ENCODE measurements at regions not wholly inside any gene's neighbourhood (a gene's known extent, or its start where the extent isn't known, plus 50 kb on each side); places are given as distances from the start of the nearest gene placed in this dataset.

DNA sequence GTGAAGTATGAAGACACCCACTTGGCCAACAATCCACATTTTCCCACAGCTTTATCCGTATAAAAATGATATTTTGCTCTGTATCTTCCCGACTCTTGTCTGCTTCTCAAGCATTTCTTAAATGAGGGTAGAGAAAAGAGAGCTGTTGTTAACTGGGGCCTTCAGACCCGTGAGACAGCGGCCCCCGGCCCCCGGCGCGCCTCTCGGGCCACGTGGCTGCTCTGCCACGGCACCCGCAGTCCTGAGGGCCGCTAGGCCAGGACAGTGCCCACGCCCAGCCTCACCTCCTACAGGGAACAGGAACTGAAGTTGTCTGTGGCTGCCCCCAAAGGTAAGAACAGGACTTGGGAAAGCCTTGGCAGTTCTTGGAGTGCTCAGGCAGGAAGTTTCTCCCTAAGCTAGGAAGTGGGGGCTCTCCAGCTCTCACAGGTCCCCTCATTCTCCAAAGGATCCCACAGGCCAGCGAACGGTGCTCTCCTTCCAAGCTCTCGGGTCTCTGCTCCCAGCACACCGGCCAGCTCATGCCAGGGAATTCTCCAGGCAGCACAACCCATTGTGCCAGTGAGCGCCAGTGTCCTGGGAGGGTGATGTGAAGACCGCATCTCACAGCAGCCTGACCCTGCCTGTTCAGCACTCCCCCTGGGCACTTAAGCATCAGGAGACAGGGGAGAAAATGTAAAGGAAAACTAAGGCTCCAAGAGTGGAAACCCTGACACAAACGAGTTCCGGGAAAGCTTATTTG lies 230.3 kb upstream of the PFKP start:
- no peaks in the 10 kb centered on the region for H3K4me1 ChIP-seq (ENCODE audit: control insufficient read depth, insufficient read depth, low read length, poor library complexity, severe bottlenecking)
- no peak for ATAC-seq (ENCODE audit: low read depth in 2 of 2)
- H3K9me3 ChIP-seq (ENCODE audit: control insufficient read depth in 2 of 2, low read length in 2 of 2) = no peaks in the 10 kb centered on the region
- H3K27ac ChIP-seq (ENCODE audit: insufficient read depth, low read length, poor library complexity, severe bottlenecking) = no peak overlapping the region
- Mint-ChIP-seq H3K27me3 (peaks cover 16% of the 10 kb centered on the region), H3K4me1 (no peaks in the 10 kb centered on the region), H3K9me3 (peaks cover 0 to 1% (median 0%) of the 10 kb centered on the region in 7 donors), H3K27ac (no peak overlapping the region), H3K36me3 (no peaks in the 10 kb centered on the region), H3K4me3 (no peak overlapping the region)
- H3K36me3 ChIP-seq (ENCODE audit: control insufficient read depth, insufficient read depth, low read length) = no peaks in the 10 kb centered on the region
- H3K27me3 ChIP-seq (ENCODE audit: control insufficient read depth, insufficient read depth, low read length) = no peaks in the 10 kb centered on the region
- no peak for DNase-seq
- H3K4me3 ChIP-seq (ENCODE audit: low read depth, low read length) = no peak overlapping the region

DNA sequence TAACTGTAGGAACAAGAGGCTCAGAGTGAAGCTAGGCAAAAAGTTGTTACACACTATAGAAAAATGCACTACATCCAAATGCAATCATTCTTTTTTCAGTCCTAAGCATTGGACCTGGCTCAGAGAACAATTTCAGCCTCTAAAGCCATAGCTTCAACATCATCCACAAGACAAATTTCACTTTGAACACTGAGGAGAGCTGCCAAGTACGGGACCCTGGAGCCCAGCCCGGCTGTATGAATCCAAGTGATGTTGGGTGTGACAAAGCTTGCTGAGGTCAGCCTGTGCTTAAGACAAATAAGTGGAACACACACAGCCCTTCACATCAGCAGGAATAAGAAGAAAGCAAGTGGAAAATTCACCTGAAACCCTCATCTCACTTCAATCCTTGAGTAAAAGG lies 233.1 kb upstream of the PFKP start:
- ATAC-seq (ENCODE audit: low read depth in 2 of 2) (no peak), DNase-seq (no peak)
- no peaks in the 10 kb centered on the region for H3K4me1 ChIP-seq (ENCODE audit: control insufficient read depth, insufficient read depth, low read length, poor library complexity, severe bottlenecking)
- H3K9me3 ChIP-seq (ENCODE audit: control insufficient read depth in 2 of 2, low read length in 2 of 2) = no peaks in the 10 kb centered on the region
- Mint-ChIP-seq H3K9me3 (peaks cover 0 to 1% (median 0%) of the 10 kb centered on the region in 7 donors), H3K4me3 (no peak overlapping the region), H3K27ac (no peak overlapping the region), H3K4me1 (no peaks in the 10 kb centered on the region), H3K27me3 (peaks cover 16% of the 10 kb centered on the region), H3K36me3 (no peaks in the 10 kb centered on the region)
- no peak overlapping the region for H3K4me3 ChIP-seq (ENCODE audit: low read depth, low read length)
- no peaks in the 10 kb centered on the region for H3K27me3 ChIP-seq (ENCODE audit: control insufficient read depth, insufficient read depth, low read length)
- H3K36me3 ChIP-seq (ENCODE audit: control insufficient read depth, insufficient read depth, low read length) = no peaks in the 10 kb centered on the region
- no peak overlapping the region for H3K27ac ChIP-seq (ENCODE audit: insufficient read depth, low read length, poor library complexity, severe bottlenecking)

DNA sequence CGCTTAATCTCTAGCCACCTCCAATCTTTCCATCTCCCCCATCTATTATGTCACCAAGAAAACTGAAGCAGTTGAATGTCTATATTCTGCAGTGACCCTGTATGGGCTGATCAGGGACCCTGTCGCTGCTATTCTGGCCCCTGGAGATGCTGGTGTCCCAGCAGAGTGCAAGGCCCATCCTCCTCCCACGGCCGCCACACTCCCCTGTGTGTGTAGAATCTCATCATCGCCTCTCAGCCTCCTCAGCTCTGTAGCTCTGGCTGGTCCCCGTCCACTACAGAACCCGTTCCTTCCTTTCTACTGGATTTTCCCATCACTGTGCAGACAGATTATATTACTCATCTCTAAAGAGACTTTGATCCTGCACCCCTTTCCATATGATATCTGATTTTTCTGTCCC lies 235.8 kb upstream of the PFKP start:
- Histone ChIP-seq H3K4me3 (ENCODE audit: low read depth, low read length) (no peak overlapping the region), H3K4me1 (ENCODE audit: control insufficient read depth, insufficient read depth, low read length, poor library complexity, severe bottlenecking) (no peaks in the 10 kb centered on the region), H3K27ac (ENCODE audit: insufficient read depth, low read length, poor library complexity, severe bottlenecking) (no peak overlapping the region), H3K27me3 (ENCODE audit: control insufficient read depth, insufficient read depth, low read length) (peaks cover 2% of the 10 kb centered on the region), H3K36me3 (ENCODE audit: control insufficient read depth, insufficient read depth, low read length) (no peaks in the 10 kb centered on the region), H3K9me3 (ENCODE audit: control insufficient read depth in 2 of 2, low read length in 2 of 2) (no peaks in the 10 kb centered on the region)
- H3K27ac Mint-ChIP-seq = no peak overlapping the region
- peaks cover 5% of the 10 kb centered on the region for H3K27me3 Mint-ChIP-seq
- H3K4me3 Mint-ChIP-seq = no peak overlapping the region
- H3K36me3 Mint-ChIP-seq = no peaks in the 10 kb centered on the region
- DNase-seq = no peak
- H3K9me3 Mint-ChIP-seq = peaks cover 0 to 1% (median 0%) of the 10 kb centered on the region in 7 donors
- H3K4me1 Mint-ChIP-seq = no peaks in the 10 kb centered on the region
- ATAC-seq (ENCODE audit: low read depth in 2 of 2) = no peak

DNA sequence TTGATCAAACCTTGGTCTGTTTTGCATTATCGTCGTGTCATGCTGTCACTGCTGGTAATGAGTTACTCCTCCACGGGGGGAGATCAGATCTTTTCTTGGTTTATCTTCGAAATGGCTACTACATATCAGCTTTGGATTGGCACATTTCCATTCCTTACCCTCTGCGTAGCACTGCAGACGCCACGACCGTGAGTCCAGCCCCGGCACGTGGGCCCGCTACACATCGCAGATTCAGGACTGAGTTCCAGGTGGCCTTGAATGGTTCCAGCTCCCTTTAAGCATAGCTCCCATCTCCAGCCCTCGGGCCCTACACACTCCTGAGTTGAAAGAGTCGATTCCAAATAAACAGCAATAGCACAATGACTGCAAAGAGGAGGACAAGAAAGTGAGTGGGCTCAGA lies 238.6 kb upstream of the PFKP start:
- Mint-ChIP-seq H3K36me3 (no peaks in the 10 kb centered on the region), H3K4me3 (no peak overlapping the region), H3K27ac (no peak overlapping the region), H3K4me1 (no peaks in the 10 kb centered on the region), H3K27me3 (peaks cover 5% of the 10 kb centered on the region), H3K9me3 (peaks cover 0 to 1% (median 0%) of the 10 kb centered on the region in 7 donors)
- DNase-seq (no peak), ATAC-seq (ENCODE audit: low read depth in 2 of 2) (no peak)
- no peaks in the 10 kb centered on the region for H3K9me3 ChIP-seq (ENCODE audit: control insufficient read depth in 2 of 2, low read length in 2 of 2)
- peaks cover 2% of the 10 kb centered on the region for H3K27me3 ChIP-seq (ENCODE audit: control insufficient read depth, insufficient read depth, low read length)
- no peaks in the 10 kb centered on the region for H3K4me1 ChIP-seq (ENCODE audit: control insufficient read depth, insufficient read depth, low read length, poor library complexity, severe bottlenecking)
- H3K36me3 ChIP-seq (ENCODE audit: control insufficient read depth, insufficient read depth, low read length) = no peaks in the 10 kb centered on the region
- H3K27ac ChIP-seq (ENCODE audit: insufficient read depth, low read length, poor library complexity, severe bottlenecking) = no peak overlapping the region
- H3K4me3 ChIP-seq (ENCODE audit: low read depth, low read length) = no peak overlapping the region

DNA sequence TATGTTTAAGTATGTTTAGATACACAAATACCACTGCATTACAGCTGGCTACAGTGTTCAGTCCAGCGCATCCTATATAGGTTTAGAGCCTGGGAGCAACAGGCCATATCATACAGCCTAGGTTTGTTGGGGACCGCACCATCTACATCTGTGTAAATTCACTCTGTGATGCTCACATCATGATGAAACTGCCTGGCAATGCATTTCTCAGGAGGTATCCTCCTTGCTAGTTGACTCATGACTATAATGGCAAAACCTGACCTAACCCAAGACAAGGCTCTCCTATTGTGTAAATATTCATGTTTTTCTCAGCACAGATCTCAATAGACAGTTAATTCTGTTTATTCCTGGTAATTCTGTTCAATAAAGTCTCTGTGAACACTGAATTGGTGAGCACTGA lies 240.7 kb upstream of the PFKP start:
- no peak for ATAC-seq (ENCODE audit: low read depth in 2 of 2)
- no peak overlapping the region for H3K27ac ChIP-seq (ENCODE audit: insufficient read depth, low read length, poor library complexity, severe bottlenecking)

DNA sequence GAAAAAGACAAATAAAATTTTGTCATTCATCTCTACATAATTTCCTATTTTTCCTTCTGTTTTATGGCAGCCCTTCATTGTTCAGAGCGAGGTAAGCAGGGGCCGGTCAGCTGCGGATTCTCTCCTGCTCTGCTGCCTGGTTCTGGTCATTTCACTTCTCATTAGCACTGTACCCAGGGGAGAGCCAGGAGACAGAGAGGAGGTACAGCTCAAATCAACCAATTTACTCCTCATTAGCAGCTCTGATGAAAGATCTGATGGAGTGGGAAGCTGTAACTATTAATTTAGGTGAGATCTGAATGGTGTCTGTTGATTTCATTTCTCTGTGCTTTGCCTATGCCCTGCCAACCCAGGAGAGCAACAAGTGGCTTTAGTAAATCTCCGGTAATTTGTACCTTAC lies 241.5 kb upstream of the PFKP start:
- Mint-ChIP-seq H3K27me3 (peaks cover 7% of the 10 kb centered on the region), H3K4me3 (no peak overlapping the region), H3K36me3 (no peaks in the 10 kb centered on the region), H3K27ac (no peak overlapping the region), H3K4me1 (no peaks in the 10 kb centered on the region), H3K9me3 (no peaks in the 10 kb centered on the region)
- H3K4me1 ChIP-seq (ENCODE audit: control insufficient read depth, insufficient read depth, low read length, poor library complexity, severe bottlenecking) = no peaks in the 10 kb centered on the region
- H3K9me3 ChIP-seq (ENCODE audit: control insufficient read depth in 2 of 2, low read length in 2 of 2) = no peaks in the 10 kb centered on the region
- DNase-seq (no peak), ATAC-seq (ENCODE audit: low read depth in 2 of 2) (no peak)
- H3K4me3 ChIP-seq (ENCODE audit: low read depth, low read length) = no peak overlapping the region
- H3K27ac ChIP-seq (ENCODE audit: insufficient read depth, low read length, poor library complexity, severe bottlenecking) = no peak overlapping the region
- no peaks in the 10 kb centered on the region for H3K36me3 ChIP-seq (ENCODE audit: control insufficient read depth, insufficient read depth, low read length)
- peaks cover 2% of the 10 kb centered on the region for H3K27me3 ChIP-seq (ENCODE audit: control insufficient read depth, insufficient read depth, low read length)

More for the DNA sequence above, 240.7 kb upstream of the PFKP start:
- Histone ChIP-seq H3K36me3 (ENCODE audit: control insufficient read depth, insufficient read depth, low read length) (no peaks in the 10 kb centered on the region), H3K9me3 (ENCODE audit: control insufficient read depth in 2 of 2, low read length in 2 of 2) (no peaks in the 10 kb centered on the region), H3K27me3 (ENCODE audit: control insufficient read depth, insufficient read depth, low read length) (peaks cover 2% of the 10 kb centered on the region), H3K4me3 (ENCODE audit: low read depth, low read length) (no peak overlapping the region), H3K4me1 (ENCODE audit: control insufficient read depth, insufficient read depth, low read length, poor library complexity, severe bottlenecking) (no peaks in the 10 kb centered on the region)
- no peak for DNase-seq
- peaks cover 5% of the 10 kb centered on the region for H3K27me3 Mint-ChIP-seq
- no peak overlapping the region for H3K27ac Mint-ChIP-seq
- H3K4me1 Mint-ChIP-seq = no peaks in the 10 kb centered on the region
- H3K36me3 Mint-ChIP-seq = no peaks in the 10 kb centered on the region
- H3K9me3 Mint-ChIP-seq = no peaks in the 10 kb centered on the region
- no peak overlapping the region for H3K4me3 Mint-ChIP-seq

DNA sequence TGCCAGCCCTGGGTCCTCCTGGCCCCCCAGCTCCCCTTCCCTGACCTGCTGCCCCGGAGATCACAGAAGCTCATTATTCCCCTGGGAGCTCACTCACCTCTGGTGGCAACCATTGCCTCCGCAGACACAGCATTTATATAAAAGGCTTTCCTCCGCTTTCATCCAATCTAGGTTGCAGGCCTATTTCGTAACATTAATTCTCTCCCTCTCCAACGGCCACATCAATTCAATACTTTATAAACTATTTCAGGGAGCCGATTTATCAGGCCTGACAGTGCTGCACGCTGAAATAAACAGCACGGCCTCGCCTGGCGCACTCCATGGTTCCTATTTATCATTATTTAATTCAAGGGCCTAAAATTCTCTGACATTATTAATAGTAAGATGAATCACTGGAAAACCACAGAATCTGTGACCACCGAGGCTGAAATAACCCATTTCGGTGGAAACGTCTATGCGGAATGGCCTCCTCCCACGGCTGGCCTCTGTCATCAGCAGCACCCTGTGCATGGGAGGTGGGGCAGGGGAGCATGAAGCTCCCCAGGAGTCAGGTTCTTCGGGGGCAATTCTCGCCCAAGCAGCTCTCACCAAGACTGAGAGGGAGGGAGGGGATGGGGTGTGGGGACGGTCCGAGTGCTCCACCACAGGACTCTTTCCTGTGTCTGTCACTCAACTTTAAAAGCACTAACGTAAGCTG lies 249.3 kb upstream of the PFKP start:
- no peak overlapping the region for H3K4me3 Mint-ChIP-seq
- no peaks in the 10 kb centered on the region for H3K36me3 Mint-ChIP-seq
- Histone ChIP-seq H3K27me3 (ENCODE audit: control insufficient read depth, insufficient read depth, low read length) (no peaks in the 10 kb centered on the region), H3K9me3 (ENCODE audit: control insufficient read depth in 2 of 2, low read length in 2 of 2) (no peaks in the 10 kb centered on the region), H3K4me3 (ENCODE audit: low read depth, low read length) (no peak overlapping the region), H3K36me3 (ENCODE audit: control insufficient read depth, insufficient read depth, low read length) (no peaks in the 10 kb centered on the region), H3K27ac (ENCODE audit: insufficient read depth, low read length, poor library complexity, severe bottlenecking) (no peak overlapping the region), H3K4me1 (ENCODE audit: control insufficient read depth, insufficient read depth, low read length, poor library complexity, severe bottlenecking) (no peaks in the 10 kb centered on the region)
- no peak overlapping the region for H3K27ac Mint-ChIP-seq
- peaks cover 0 to 1% (median 0%) of the 10 kb centered on the region in 7 donors for H3K9me3 Mint-ChIP-seq
- no peaks in the 10 kb centered on the region for H3K4me1 Mint-ChIP-seq
- DNase-seq (no peak), ATAC-seq (ENCODE audit: low read depth in 2 of 2) (no peak)
- H3K27me3 Mint-ChIP-seq = peaks cover 8% of the 10 kb centered on the region

DNA sequence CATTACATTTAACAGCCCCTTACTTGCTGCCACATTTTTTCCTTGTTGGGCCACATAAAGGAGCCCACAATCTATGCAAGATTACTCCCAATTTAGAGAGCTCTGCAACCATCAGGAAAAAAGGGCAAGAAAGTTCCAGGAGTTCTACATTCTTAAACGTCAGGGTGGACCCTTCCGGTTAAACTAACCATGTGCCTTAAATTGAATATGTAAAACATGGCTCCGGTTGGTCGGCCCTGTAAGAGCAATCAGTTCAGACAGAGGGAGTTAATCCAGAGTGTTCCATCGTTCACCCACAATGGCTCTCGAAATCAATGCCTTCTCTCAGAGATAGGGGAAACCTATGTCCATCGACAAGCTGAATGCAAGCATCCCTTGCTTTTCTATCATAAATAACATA lies 253.7 kb upstream of the PFKP start:
- no peak for DNase-seq
- Histone ChIP-seq H3K27me3 (ENCODE audit: control insufficient read depth, insufficient read depth, low read length) (no peaks in the 10 kb centered on the region), H3K4me3 (ENCODE audit: low read depth, low read length) (no peak overlapping the region), H3K9me3 (ENCODE audit: control insufficient read depth in 2 of 2, low read length in 2 of 2) (no peaks in the 10 kb centered on the region), H3K36me3 (ENCODE audit: control insufficient read depth, insufficient read depth, low read length) (no peaks in the 10 kb centered on the region), H3K4me1 (ENCODE audit: control insufficient read depth, insufficient read depth, low read length, poor library complexity, severe bottlenecking) (no peaks in the 10 kb centered on the region), H3K27ac (ENCODE audit: insufficient read depth, low read length, poor library complexity, severe bottlenecking) (no peak overlapping the region)
- no peak for ATAC-seq (ENCODE audit: low read depth in 2 of 2)
- H3K27me3 Mint-ChIP-seq = no peaks in the 10 kb centered on the region
- H3K9me3 Mint-ChIP-seq = peaks cover 0 to 5% (median 2%) of the 10 kb centered on the region in 7 donors
- H3K27ac Mint-ChIP-seq = no peak overlapping the region
- H3K36me3 Mint-ChIP-seq = no peaks in the 10 kb centered on the region
- H3K4me3 Mint-ChIP-seq = no peak overlapping the region
- H3K4me1 Mint-ChIP-seq = no peaks in the 10 kb centered on the region
